ENCODE measurements at regions not wholly inside any gene's neighbourhood (a gene's known extent, or its start where the extent isn't known, plus 50 kb on each side); places are given as distances from the start of the nearest gene placed in this dataset.

- no peak for DNase-seq (ENCODE audit: low read depth)
- TF ChIP-seq CTCF (IDR thresholded peaks at IDR 0.05; ENCODE audit: insufficient read depth, low read depth, low read length, missing control alignments): no peak
- no peak overlapping the region for H3K4me3 ChIP-seq (ENCODE audit: low read depth, low read length)
Observed at GRCh38 chr2:34126279-34126678, 527.2 kb upstream of the FAM98A start.

DNA sequence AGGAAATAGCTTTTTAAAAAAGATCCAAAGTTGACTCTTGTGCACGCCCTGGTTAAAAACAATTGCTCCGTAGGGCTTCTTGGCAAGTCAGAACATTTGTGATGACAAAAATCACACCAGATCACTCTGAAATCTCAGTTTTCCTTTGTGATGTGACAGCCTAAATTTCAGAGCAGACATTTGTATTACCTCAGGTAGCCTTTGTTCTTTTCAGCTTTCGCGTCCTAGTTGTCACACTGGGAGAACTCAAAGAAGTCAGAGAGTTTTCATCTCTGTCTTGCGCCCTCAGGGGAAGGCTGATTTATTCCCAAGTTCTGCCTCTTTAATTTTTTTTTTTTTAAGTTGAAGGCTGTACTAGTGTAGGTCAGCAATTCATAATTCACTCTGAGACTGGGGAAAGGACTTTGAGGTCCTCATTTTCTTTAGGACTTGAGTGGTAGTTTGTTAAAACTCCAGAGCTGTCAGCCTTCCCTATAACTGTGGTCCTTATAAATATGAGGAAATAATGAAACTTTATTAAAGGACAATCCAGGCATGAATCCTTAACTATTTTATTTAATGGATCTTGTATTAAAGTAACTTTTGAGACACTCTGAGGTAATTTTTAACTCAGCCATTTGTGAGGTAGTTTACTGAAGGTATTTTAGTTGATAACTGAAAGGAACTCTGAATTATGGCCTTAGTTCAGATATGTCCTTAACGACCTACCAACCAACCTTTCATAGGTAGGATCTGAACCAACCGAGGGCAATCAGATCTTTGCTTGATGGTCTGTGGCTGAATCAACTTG is 525.1 kb upstream of the FAM98A start:
- no peak for DNase-seq (ENCODE audit: low read depth)
- TF ChIP-seq CTCF (IDR thresholded peaks at IDR 0.05; ENCODE audit: insufficient read depth, low read depth, low read length, missing control alignments): no peak
- no peak overlapping the region for H3K4me3 ChIP-seq (ENCODE audit: low read depth, low read length)

DNA sequence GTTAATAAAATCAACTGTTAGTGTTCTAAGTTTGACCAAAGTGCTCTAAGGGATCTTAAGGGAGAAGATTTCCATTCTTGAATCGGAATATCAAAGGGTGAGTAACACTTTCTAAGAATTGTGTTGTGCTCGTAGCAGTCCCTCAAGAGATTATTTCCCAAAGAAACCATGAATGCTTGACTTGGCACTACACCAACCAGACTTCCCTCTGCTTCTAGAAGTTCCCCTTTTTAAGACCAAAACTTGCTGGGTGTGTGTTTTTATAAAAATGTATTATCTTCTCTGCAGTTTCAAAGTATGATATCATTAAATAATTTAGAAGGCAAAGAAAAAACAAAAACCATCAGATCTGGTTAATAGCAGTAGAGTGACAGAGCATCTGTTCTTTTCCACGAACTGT is 522.0 kb upstream of the FAM98A start:
- no peak overlapping the region for H3K4me3 ChIP-seq (ENCODE audit: low read depth, low read length)
- TF ChIP-seq CTCF (IDR thresholded peaks at IDR 0.05; ENCODE audit: insufficient read depth, low read depth, low read length, missing control alignments): no peak

DNA sequence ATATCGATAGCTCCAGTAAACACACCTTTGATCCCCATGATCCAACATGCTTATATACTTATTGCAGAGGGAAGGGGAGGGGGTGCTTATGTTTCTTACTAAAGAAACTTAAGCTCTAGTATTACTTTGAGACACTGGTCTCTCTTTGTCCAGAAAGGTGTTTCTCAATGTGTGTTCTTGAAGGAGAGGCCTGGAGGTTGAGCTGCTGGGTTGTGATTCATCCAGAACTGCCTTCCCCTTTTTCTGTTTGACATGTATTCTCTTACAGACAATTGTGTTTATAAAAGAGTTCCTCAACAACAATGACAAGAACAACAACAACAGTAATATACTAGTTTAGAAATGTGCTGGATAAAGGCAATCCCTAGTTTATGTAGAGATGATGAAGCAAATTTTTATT is 516.0 kb upstream of the FAM98A start:
- no peak overlapping the region for H3K4me3 ChIP-seq (ENCODE audit: low read depth, low read length)
- TF ChIP-seq CTCF (IDR thresholded peaks at IDR 0.05; ENCODE audit: insufficient read depth, low read depth, low read length, missing control alignments): no peak
- no peak for DNase-seq (ENCODE audit: low read depth)

More for the DNA sequence above, 522.0 kb upstream of the FAM98A start:
- DNase-seq (ENCODE audit: low read depth): no peak

- no peak for DNase-seq (ENCODE audit: low read depth)
- TF ChIP-seq CTCF (IDR thresholded peaks at IDR 0.05; ENCODE audit: insufficient read depth, low read depth, low read length, missing control alignments): no peak
- H3K4me3 ChIP-seq (ENCODE audit: low read depth, low read length): no peak overlapping the region
Observed at GRCh38 chr2:34112161-34112560, 513.1 kb upstream of the FAM98A start.

DNA sequence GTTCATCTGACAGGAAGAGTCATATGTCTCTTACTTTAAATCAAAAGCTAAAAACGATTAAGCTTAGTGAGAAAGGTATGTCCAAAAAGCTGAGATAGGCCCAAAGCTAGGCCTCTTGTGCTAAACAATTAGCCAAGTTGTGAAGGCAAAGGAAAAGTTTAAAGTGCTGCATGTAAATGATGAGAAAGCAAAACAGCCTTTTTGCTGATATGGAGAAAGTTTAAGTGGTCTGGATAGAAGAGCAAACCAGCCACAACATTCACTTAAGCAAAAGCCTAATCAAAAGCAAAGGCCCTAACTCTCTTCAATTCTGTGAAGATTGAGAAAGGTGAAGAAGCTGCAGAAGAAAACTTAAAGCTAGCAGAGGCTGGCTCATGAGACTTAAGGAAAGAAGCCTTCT is 511.3 kb upstream of the FAM98A start:
- TF ChIP-seq CTCF (IDR thresholded peaks at IDR 0.05; ENCODE audit: insufficient read depth, low read depth, low read length, missing control alignments): no peak
- H3K4me3 ChIP-seq (ENCODE audit: low read depth, low read length): no peak overlapping the region
- DNase-seq (ENCODE audit: low read depth): no peak

DNA sequence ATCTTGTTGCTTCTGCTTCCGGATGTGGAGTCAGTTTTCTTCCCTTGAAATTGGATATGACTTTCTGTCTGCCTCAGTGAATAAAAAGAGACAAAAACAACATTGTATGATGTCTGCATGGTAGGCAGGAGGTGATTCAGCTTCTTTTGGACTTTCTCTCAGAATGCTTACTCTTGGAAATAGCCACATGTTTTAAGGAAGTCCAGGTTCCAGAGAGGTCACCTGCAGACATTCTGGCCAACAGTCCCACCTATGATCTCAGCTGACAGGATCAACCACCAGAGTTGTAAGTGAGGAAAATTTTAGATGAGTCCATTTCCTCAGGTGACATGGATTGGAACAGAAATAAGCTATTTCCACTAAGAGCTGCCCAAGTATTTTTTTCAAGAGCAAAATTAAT is 508.7 kb upstream of the FAM98A start:
- no peak for TF ChIP-seq CTCF (IDR thresholded peaks at IDR 0.05; ENCODE audit: insufficient read depth, low read depth, low read length, missing control alignments)
- H3K4me3 ChIP-seq (ENCODE audit: low read depth, low read length): no peak overlapping the region
- no peak for DNase-seq (ENCODE audit: low read depth)

Measured in GM12865 (cell line).